ENCODE measurements at regions not wholly inside any gene's neighbourhood (a gene's known extent, or its start where the extent isn't known, plus 50 kb on each side); places are given as distances from the start of the nearest gene placed in this dataset.

GRCh38 chr10:62554632-62555199 lies 180.5 kb downstream of the ZNF365 start:
- DNase-seq = peak; percentile 32

GRCh38 chr10:62559481-62560200 lies 185.5 kb downstream of the ZNF365 start:
- DNase-seq = no peak

GRCh38 chr10:62560201-62560819 lies 186.1 kb downstream of the ZNF365 start:
- DNase-seq = no peak

GRCh38 chr10:62561151-62561550 lies 187.0 kb downstream of the ZNF365 start:
- no peak for DNase-seq

- no peak for DNase-seq
Measured at GRCh38 chr10:62562101-62562500, 187.9 kb downstream of the ZNF365 start.

GRCh38 chr10:62562795-62563194 lies 188.6 kb downstream of the ZNF365 start:
- no peak for DNase-seq

GRCh38 chr10:62573929-62574328 lies 199.8 kb downstream of the ZNF365 start:
- no peak for DNase-seq

GRCh38 chr10:62577076-62577475 lies 202.9 kb downstream of the ZNF365 start:
- no peak for DNase-seq

- DNase-seq = no peak
Measured at GRCh38 chr10:62577666-62578291, 203.6 kb downstream of the ZNF365 start.

GRCh38 chr10:62578301-62578700 lies 204.1 kb downstream of the ZNF365 start:
- DNase-seq = no peak

- DNase-seq = no peak
Measured at GRCh38 chr10:62578916-62579315, 204.7 kb downstream of the ZNF365 start.

- no peak for DNase-seq
Measured at GRCh38 chr10:62580396-62580795, 206.2 kb downstream of the ZNF365 start.

GRCh38 chr10:62581351-62581750 lies 207.2 kb downstream of the ZNF365 start:
- no peak for DNase-seq

GRCh38 chr10:62582101-62582705 lies 208.0 kb downstream of the ZNF365 start:
- DNase-seq = no peak

- no peak for DNase-seq
Measured at GRCh38 chr10:62582804-62583208, 208.6 kb downstream of the ZNF365 start.

GRCh38 chr10:62583876-62584615 lies 209.9 kb downstream of the ZNF365 start:
- DNase-seq = no peak

GRCh38 chr10:62584731-62585130 lies 210.6 kb downstream of the ZNF365 start:
- no peak for DNase-seq

- no peak for DNase-seq
Measured at GRCh38 chr10:62585211-62585775, 211.1 kb downstream of the ZNF365 start.

GRCh38 chr10:62587011-62587410 lies 212.8 kb downstream of the ZNF365 start:
- DNase-seq = no peak

- no peak for DNase-seq
Measured at GRCh38 chr10:62588116-62588515, 213.9 kb downstream of the ZNF365 start.

GRCh38 chr10:62589689-62590088 lies 214.8 kb upstream of the ADO start:
- DNase-seq = no peak

GRCh38 chr10:62590306-62590705 lies 214.2 kb upstream of the ADO start:
- no peak for DNase-seq
